ENCODE measurements at regions not wholly inside any gene's neighbourhood (a gene's known extent, or its start where the extent isn't known, plus 50 kb on each side); places are given as distances from the start of the nearest gene placed in this dataset. TPM values are rescaled to one million over a fixed set of nuclear protein-coding genes. Genes with fewer than 3 reads are reported as not detected.

DNA sequence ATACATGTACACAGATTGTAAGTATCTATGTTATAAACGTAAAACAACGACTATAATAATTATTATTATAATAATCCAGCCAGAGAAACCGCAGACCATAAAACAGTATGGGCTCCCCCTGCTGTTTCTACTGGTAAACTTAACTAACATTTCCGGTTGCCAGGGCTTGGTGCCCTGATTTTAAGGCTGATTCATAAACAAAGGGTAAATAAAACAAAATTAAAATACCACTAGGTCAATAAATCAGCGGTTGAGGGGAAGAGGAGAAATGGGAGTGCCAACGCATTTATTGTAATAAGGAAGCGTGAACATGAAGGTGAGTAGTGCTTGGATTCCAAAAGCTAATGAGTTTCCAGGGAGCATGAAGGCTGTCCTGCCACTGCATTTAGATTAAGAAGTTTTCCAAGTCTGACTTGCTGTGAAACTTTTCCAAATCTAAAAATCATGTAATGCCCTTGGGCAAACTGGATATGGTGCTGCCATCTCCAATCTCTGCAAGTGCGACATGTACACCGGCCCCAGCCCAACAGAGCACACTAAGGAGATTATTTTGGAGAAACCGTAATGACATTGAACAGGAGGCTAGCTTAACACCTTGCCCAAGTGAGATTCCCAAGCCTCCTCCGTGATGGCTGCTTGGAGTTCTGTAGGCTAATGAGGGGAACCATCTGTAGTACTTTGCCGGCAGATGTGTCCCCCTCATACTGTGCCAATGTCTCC is 50.7 kb upstream of the HNRNPA3 start:
- intact Hi-C loops (cut with DNase I) = no loop called here
- TF ChIP-seq, protein P1, sequence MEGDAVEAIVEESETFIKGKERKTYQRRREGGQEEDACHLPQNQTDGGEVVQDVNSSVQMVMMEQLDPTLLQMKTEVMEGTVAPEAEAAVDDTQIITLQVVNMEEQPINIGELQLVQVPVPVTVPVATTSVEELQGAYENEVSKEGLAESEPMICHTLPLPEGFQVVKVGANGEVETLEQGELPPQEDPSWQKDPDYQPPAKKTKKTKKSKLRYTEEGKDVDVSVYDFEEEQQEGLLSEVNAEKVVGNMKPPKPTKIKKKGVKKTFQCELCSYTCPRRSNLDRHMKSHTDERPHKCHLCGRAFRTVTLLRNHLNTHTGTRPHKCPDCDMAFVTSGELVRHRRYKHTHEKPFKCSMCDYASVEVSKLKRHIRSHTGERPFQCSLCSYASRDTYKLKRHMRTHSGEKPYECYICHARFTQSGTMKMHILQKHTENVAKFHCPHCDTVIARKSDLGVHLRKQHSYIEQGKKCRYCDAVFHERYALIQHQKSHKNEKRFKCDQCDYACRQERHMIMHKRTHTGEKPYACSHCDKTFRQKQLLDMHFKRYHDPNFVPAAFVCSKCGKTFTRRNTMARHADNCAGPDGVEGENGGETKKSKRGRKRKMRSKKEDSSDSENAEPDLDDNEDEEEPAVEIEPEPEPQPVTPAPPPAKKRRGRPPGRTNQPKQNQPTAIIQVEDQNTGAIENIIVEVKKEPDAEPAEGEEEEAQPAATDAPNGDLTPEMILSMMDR (IDR thresholded peaks at IDR 0.05; ENCODE audit: borderline replicate concordance, extremely low read depth, insufficient read depth) = peak; percentile 36
- peaks cover 9 to 20% (median 11%) of the 10 kb centered on the region in 3 donors for H3K4me1 ChIP-seq (ENCODE audit: control insufficient read depth in 2 of 3, insufficient read depth in 2 of 3, low read depth in 1 of 3, low read length in 3 of 3)
- DNase-seq = peak in 1 of 5 donors; percentile 62
- H3K27ac ChIP-seq (ENCODE audit: low read depth in 2 of 2, low read length in 2 of 2) = peak overlapping the region; percentile 10 to 56
- H3K9me3 ChIP-seq (ENCODE audit: control insufficient read depth in 2 of 3, insufficient read depth in 1 of 3, low read length in 3 of 3) = no peaks in the 10 kb centered on the region
- peak; percentile 94 for FAIRE-seq
- peak overlapping the region in 1 of 3 donors; percentile 28 for H3K9ac ChIP-seq (ENCODE audit: low read length in 3 of 3)
- no peaks in the 10 kb centered on the region for H3K36me3 ChIP-seq (ENCODE audit: control insufficient read depth in 2 of 3, insufficient read depth in 3 of 3, low read length in 3 of 3)
- no peaks in the 10 kb centered on the region for H3K27me3 ChIP-seq (ENCODE audit: control insufficient read depth, insufficient read depth, low read length)
- peak overlapping the region in 1 of 3 donors; percentile 23 for H3K4me3 ChIP-seq (ENCODE audit: low read length in 3 of 3)

Small RNAs in the stretch of these regions (microRNA-seq; reads per million reads assigned to microRNA genes)
- gene MIR1246 = not detected
